Liver (tissue), 3 donors: ENCODE measurements at regions not wholly inside any gene's neighbourhood (a gene's known extent, or its start where the extent isn't known, plus 50 kb on each side); places are given as distances from the start of the nearest gene placed in this dataset.

ENCODE experiments used
- GABPA ChIP-seq, 2 donors: IDR thresholded peaks in 1 of 2; conservative IDR thresholded peaks in 1 of 2; 2 replicates each; pipeline ENCODE4 v1.6.1; 2016; ENCODE audit warnings: antibody characterized with exemption in 2 of 2, mild to moderate bottlenecking in 1 of 2, moderate library complexity in 1 of 2
- SP1 ChIP-seq: IDR thresholded peaks from 2 replicates; pipeline ENCODE4 v1.6.1; 2018; ENCODE audit warnings: antibody characterized with exemption, mild to moderate bottlenecking
- YY1 ChIP-seq: IDR thresholded peaks from 2 replicates; pipeline ENCODE4 v1.6.1; 2016; ENCODE audit warnings: antibody characterized with exemption, mild to moderate bottlenecking
- TF ChIP-seq, protein P1 (sequence below): fragments of 150-350 bp; IDR thresholded peaks from 2 replicates; pipeline ENCODE4 v1.5.1; 2017; ENCODE audit warnings: improper control_type of control experiment, low read depth, low read length; ENCODE audit not compliant: missing input control
- TF ChIP-seq, protein P2 (sequence below): IDR thresholded peaks from 2 replicates; pipeline ENCODE4 v1.6.1; 2016; ENCODE audit warnings: antibody characterized with exemption, mild to moderate bottlenecking
- donor health status: healthy.
- donor health status: healthy.

DNA sequence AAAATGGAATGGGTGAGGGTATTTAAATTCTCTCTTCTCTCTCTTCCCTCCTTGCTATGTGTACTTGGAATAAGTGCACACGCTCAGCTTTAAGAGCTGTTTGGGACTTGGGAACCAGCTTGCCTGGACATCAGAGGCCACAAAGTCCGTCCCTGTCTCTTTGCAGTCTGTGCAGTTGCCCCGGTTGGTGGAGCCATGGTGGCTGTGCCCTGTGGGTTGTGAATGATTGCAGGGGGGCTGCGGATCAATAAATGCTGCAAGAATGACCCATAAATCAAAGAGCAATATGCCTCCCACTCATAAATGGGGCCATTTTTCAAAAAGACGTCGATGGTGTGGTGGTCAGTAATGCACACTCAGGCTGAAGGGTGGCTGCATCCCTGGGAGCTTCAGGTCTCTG, 135.1 kb upstream of the CST7 start:
- TF ChIP-seq, protein P1, sequence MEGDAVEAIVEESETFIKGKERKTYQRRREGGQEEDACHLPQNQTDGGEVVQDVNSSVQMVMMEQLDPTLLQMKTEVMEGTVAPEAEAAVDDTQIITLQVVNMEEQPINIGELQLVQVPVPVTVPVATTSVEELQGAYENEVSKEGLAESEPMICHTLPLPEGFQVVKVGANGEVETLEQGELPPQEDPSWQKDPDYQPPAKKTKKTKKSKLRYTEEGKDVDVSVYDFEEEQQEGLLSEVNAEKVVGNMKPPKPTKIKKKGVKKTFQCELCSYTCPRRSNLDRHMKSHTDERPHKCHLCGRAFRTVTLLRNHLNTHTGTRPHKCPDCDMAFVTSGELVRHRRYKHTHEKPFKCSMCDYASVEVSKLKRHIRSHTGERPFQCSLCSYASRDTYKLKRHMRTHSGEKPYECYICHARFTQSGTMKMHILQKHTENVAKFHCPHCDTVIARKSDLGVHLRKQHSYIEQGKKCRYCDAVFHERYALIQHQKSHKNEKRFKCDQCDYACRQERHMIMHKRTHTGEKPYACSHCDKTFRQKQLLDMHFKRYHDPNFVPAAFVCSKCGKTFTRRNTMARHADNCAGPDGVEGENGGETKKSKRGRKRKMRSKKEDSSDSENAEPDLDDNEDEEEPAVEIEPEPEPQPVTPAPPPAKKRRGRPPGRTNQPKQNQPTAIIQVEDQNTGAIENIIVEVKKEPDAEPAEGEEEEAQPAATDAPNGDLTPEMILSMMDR: no peak
- TF ChIP-seq, protein P2, sequence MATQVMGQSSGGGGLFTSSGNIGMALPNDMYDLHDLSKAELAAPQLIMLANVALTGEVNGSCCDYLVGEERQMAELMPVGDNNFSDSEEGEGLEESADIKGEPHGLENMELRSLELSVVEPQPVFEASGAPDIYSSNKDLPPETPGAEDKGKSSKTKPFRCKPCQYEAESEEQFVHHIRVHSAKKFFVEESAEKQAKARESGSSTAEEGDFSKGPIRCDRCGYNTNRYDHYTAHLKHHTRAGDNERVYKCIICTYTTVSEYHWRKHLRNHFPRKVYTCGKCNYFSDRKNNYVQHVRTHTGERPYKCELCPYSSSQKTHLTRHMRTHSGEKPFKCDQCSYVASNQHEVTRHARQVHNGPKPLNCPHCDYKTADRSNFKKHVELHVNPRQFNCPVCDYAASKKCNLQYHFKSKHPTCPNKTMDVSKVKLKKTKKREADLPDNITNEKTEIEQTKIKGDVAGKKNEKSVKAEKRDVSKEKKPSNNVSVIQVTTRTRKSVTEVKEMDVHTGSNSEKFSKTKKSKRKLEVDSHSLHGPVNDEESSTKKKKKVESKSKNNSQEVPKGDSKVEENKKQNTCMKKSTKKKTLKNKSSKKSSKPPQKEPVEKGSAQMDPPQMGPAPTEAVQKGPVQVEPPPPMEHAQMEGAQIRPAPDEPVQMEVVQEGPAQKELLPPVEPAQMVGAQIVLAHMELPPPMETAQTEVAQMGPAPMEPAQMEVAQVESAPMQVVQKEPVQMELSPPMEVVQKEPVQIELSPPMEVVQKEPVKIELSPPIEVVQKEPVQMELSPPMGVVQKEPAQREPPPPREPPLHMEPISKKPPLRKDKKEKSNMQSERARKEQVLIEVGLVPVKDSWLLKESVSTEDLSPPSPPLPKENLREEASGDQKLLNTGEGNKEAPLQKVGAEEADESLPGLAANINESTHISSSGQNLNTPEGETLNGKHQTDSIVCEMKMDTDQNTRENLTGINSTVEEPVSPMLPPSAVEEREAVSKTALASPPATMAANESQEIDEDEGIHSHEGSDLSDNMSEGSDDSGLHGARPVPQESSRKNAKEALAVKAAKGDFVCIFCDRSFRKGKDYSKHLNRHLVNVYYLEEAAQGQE: no peak
- TF ChIP-seq GABPA (IDR thresholded peaks at IDR 0.05 in 1 of 2, conservative IDR thresholded peaks at IDR 0.05 in 1 of 2) (no peak), YY1 (no peak), SP1 (no peak)
